Mucosa of descending colon (tissue), 3 donors: ENCODE measurements at regions not wholly inside any gene's neighbourhood (a gene's known extent, or its start where the extent isn't known, plus 50 kb on each side); places are given as distances from the start of the nearest gene placed in this dataset.

Experiments used
- ATAC-seq: fragments of 200-7000 bp; cut with Tn5 transposase; one replicate; pipeline ENCODE4 v1.9.1; 2020; ENCODE audit warnings: mild to moderate bottlenecking, moderate library complexity
- DNase-seq, 3 donors: peaks; one replicate each; pipeline ENCODE4 v3.0.0-alpha.2; 2020
- H3K36me3 ChIP-seq: fragments of 200-600 bp; one replicate; pipeline ENCODE4 v1.8.0; 2021; ENCODE audit warnings: low read depth, mild to moderate bottlenecking
- H3K4me1 ChIP-seq: fragments of 200-600 bp; one replicate; pipeline ENCODE4 v1.8.0; 2021; ENCODE audit warnings: low read depth, mild to moderate bottlenecking
- H3K4me3 ChIP-seq: fragments of 200-600 bp; one replicate; pipeline ENCODE4 v1.8.0; 2021; ENCODE audit warnings: mild to moderate bottlenecking
- H3K9me3 ChIP-seq: fragments of 200-600 bp; one replicate; pipeline ENCODE4 v1.8.0; 2021; ENCODE audit warnings: mild to moderate bottlenecking
- CTCF ChIP-seq: fragments of 200-600 bp; IDR thresholded peaks from one replicate; pipeline ENCODE4 v1.8.0; 2022; ENCODE audit warnings: antibody characterized with exemption, mild to moderate bottlenecking
- intact Hi-C, 2 donors: fragments of 100-400 bp; cut with DNase I in 1 of 2; cut with micrococcal nuclease in 1 of 2; formaldehyde crosslinking; loops; one replicate each; pipeline versions ENCODE4 v1.11.0 to v1.11.1; 2022; cut with DNase I, micrococcal nuclease
- donor health status: DM: no; HTN: no; CAD: no; lungs with moderate emphysema.
- donor health status: DM: no; HTN: no; CAD: no.
- donor health status: DM: no; HTN: yes; CAD: no.

GRCh38 chr3:159458982-159459381 lies 529.7 kb upstream of the IL12A start:
- DNase-seq, result no peak
- Histone ChIP-seq H3K36me3 (no peaks in the 10 kb centered on the region), H3K9me3 (no peaks in the 10 kb centered on the region), H3K4me1 (no peaks in the 10 kb centered on the region), H3K4me3 (no peak overlapping the region)
- ATAC-seq, result no peak
- intact Hi-C loops, result no loop called here
- TF ChIP-seq CTCF, result no peak

- DNase-seq (no peak), ATAC-seq (no peak)
- intact Hi-C loops, result no loop called here
- Histone ChIP-seq H3K4me1 (no peaks in the 10 kb centered on the region), H3K9me3 (no peaks in the 10 kb centered on the region), H3K4me3 (no peak overlapping the region), H3K36me3 (no peaks in the 10 kb centered on the region)
- no peak for TF ChIP-seq CTCF
Observed at GRCh38 chr3:159472611-159473010, 516.0 kb upstream of the IL12A start.

GRCh38 chr3:159473206-159473605 lies 515.4 kb upstream of the IL12A start:
- Histone ChIP-seq H3K4me1 (no peaks in the 10 kb centered on the region), H3K4me3 (no peak overlapping the region), H3K9me3 (peaks cover 3% of the 10 kb centered on the region), H3K36me3 (no peaks in the 10 kb centered on the region)
- ATAC-seq (no peak), DNase-seq (no peak)
- TF ChIP-seq CTCF, result no peak
- intact Hi-C loops, result no loop called here

- ATAC-seq, result no peak
- TF ChIP-seq CTCF, result no peak
Observed at GRCh38 chr3:159480046-159480445, 508.6 kb upstream of the IL12A start.

GRCh38 chr3:159482241-159482993 lies 506.2 kb upstream of the IL12A start:
- DNase-seq, result no peak
- no peak for ATAC-seq
- H3K4me3 ChIP-seq, result no peak overlapping the region
- H3K9me3 ChIP-seq, result peaks cover 5% of the 10 kb centered on the region
- H3K36me3 ChIP-seq, result no peaks in the 10 kb centered on the region
- no peak for TF ChIP-seq CTCF
- intact Hi-C loops, result no loop called here
- H3K4me1 ChIP-seq, result no peaks in the 10 kb centered on the region

More at GRCh38 chr3:159480046-159480445, 508.6 kb upstream of the IL12A start:
- intact Hi-C loops, result no loop called here
- Histone ChIP-seq H3K9me3 (peaks cover 5% of the 10 kb centered on the region), H3K36me3 (no peaks in the 10 kb centered on the region), H3K4me3 (no peak overlapping the region), H3K4me1 (no peaks in the 10 kb centered on the region)
- DNase-seq, result no peak

- intact Hi-C loops, result no loop called here
- Histone ChIP-seq H3K4me3 (no peak overlapping the region), H3K36me3 (no peaks in the 10 kb centered on the region), H3K9me3 (peaks cover 5% of the 10 kb centered on the region), H3K4me1 (no peaks in the 10 kb centered on the region)
- ATAC-seq (no peak), DNase-seq (no peak)
- TF ChIP-seq CTCF, result no peak
Observed at GRCh38 chr3:159482994-159483367, 505.7 kb upstream of the IL12A start.
